ENCODE measurements at regions not wholly inside any gene's neighbourhood (a gene's known extent, or its start where the extent isn't known, plus 50 kb on each side); places are given as distances from the start of the nearest gene placed in this dataset.

- TF ChIP-seq EZH2 (IDR thresholded peaks at IDR 0.05; ENCODE audit: insufficient read depth, poor library complexity, severe bottlenecking): no peak
- TF ChIP-seq EZH2phosphoT487 (IDR thresholded peaks at IDR 0.05; ENCODE audit: insufficient read depth, low read depth): no peak
These were observed 133.0 kb downstream of the CYP26A1 start for GRCh38 chr10:93206652-93207051.
